Tibial artery (tissue), 4 donors: ENCODE measurements at regions not wholly inside any gene's neighbourhood (a gene's known extent, or its start where the extent isn't known, plus 50 kb on each side); places are given as distances from the start of the nearest gene placed in this dataset.

Experiments
- DNase-seq, 2 donors: peaks; one replicate each; pipeline ENCODE4 v3.0.0-alpha.2; 2019
- H3K27ac ChIP-seq, 2 donors: fragments of 200-600 bp; sonication (generic) in 1 of 2; 1 replicate in 1 of 2; 2 replicates in 1 of 2; pipeline ENCODE4 v1.5.1; 2018 to 2019; ENCODE audit warnings: mild to moderate bottlenecking in 1 of 2
- H3K27me3 ChIP-seq, 2 donors: fragments of 200-600 bp; sonication (generic) in 1 of 2; one replicate each; pipeline versions ENCODE4 v1.5.1 to v1.6.0; 2016 to 2019
- H3K36me3 ChIP-seq, 3 donors: fragments of 200-600 bp; sonication (generic) in 2 of 3; one replicate each; pipeline ENCODE4 v1.5.1; 2016 to 2019; ENCODE audit warnings: mild to moderate bottlenecking in 2 of 3
- H3K4me1 ChIP-seq, 4 donors: fragments of 200-600 bp; sonication (generic) in 2 of 4; 1 replicate in 3 of 4; 2 replicates in 1 of 4; pipeline ENCODE4 v1.5.1; 2016 to 2019
- H3K4me3 ChIP-seq, 2 donors: fragments of 200-600 bp; sonication (generic) in 1 of 2; 1 replicate in 1 of 2; 2 replicates in 1 of 2; pipeline ENCODE4 v1.5.1; 2018 to 2019; ENCODE audit warnings: mild to moderate bottlenecking in 2 of 2
- H3K9me3 ChIP-seq, 3 donors: fragments of 200-600 bp; sonication (generic) in 1 of 3; one replicate each; pipeline ENCODE4 v1.5.1; 2016 to 2019
- intact Hi-C: fragments of 100-400 bp; cut with DNase I; formaldehyde crosslinking; loops from one replicate; pipeline ENCODE4 v1.15.0; 2023; ENCODE audit warnings: low total_unique reads
- TF ChIP-seq, protein P1 (sequence below), 2 experiments: fragments of 200-600 bp in 1 of 2; fragments of 450-650 bp in 1 of 2; IDR thresholded peaks; one replicate each; pipeline ENCODE4 v1.5.1; 2017 to 2019; ENCODE audit warnings: antibody characterized with exemption in 2 of 2, mild to moderate bottlenecking in 1 of 2, moderate library complexity in 1 of 2

- H3K27me3 ChIP-seq = no peaks in the 10 kb centered on the region
These were observed 264.9 kb upstream of the FMN2 start for GRCh38 chr1:239826736-239827135.

GRCh38 chr1:239829535-239829934 is 262.1 kb upstream of the FMN2 start:
- Histone ChIP-seq H3K36me3 (no peaks in the 10 kb centered on the region), H3K9me3 (no peaks in the 10 kb centered on the region), H3K27me3 (no peaks in the 10 kb centered on the region), H3K27ac (no peak overlapping the region), H3K4me1 (no peaks in the 10 kb centered on the region), H3K4me3 (no peak overlapping the region)
- DNase-seq = no peak
- TF ChIP-seq, protein P1, sequence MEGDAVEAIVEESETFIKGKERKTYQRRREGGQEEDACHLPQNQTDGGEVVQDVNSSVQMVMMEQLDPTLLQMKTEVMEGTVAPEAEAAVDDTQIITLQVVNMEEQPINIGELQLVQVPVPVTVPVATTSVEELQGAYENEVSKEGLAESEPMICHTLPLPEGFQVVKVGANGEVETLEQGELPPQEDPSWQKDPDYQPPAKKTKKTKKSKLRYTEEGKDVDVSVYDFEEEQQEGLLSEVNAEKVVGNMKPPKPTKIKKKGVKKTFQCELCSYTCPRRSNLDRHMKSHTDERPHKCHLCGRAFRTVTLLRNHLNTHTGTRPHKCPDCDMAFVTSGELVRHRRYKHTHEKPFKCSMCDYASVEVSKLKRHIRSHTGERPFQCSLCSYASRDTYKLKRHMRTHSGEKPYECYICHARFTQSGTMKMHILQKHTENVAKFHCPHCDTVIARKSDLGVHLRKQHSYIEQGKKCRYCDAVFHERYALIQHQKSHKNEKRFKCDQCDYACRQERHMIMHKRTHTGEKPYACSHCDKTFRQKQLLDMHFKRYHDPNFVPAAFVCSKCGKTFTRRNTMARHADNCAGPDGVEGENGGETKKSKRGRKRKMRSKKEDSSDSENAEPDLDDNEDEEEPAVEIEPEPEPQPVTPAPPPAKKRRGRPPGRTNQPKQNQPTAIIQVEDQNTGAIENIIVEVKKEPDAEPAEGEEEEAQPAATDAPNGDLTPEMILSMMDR (IDR thresholded peaks at IDR 0.05) = no peak
- intact Hi-C loops = no loop called here

More at GRCh38 chr1:239826736-239827135, 264.9 kb upstream of the FMN2 start:
- intact Hi-C loops = no loop called here
- Histone ChIP-seq H3K27ac (no peak overlapping the region), H3K9me3 (no peaks in the 10 kb centered on the region), H3K4me1 (no peaks in the 10 kb centered on the region), H3K4me3 (no peak overlapping the region), H3K36me3 (no peaks in the 10 kb centered on the region)
- TF ChIP-seq, protein P1 (IDR thresholded peaks at IDR 0.05) = no peak
- no peak for DNase-seq

DNA sequence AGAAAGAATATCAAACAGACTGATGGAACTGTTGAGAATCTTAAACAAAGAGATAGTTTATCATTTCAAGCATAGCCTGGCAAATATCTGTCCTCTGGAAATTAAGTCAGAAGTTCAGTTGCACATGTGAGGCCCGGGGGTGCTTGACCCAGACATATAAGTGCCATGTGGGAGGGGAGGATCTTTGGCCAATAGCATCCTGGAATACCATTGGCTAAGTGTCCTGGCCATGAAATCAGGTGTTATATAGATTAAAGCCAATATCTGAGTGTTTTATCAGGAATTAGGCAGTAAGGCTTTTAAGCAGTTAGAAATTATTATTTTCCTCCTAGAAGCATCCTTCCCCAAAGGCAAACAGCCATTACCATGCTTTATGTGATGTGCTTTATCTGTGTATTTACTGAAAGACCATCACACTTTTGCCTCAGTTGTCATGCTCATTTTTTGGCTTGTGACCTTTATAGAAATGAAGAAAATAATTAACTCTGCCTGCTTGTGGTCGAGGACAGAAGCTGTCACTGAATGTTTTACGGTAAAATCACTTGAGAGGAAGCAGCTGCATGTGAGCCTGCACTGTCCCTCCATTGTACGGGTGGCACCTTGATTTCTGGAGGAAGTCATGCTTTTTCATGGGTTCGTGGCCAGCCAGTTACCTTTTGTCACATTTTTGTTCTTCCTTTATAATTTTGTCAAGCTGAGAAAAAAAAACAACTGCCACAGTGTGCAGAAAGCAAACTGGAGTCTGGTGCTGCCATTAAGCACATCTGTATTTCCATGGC is 259.9 kb upstream of the FMN2 start:
- Histone ChIP-seq H3K4me1 (no peaks in the 10 kb centered on the region), H3K27ac (no peak overlapping the region), H3K36me3 (no peaks in the 10 kb centered on the region), H3K27me3 (no peaks in the 10 kb centered on the region), H3K4me3 (no peak overlapping the region), H3K9me3 (no peaks in the 10 kb centered on the region)
- intact Hi-C loops = no loop called here
- DNase-seq = no peak
- TF ChIP-seq, protein P1 (IDR thresholded peaks at IDR 0.05) = no peak

GRCh38 chr1:239833723-239834122 is 258.0 kb upstream of the FMN2 start:
- Histone ChIP-seq H3K4me1 (no peaks in the 10 kb centered on the region), H3K27me3 (no peaks in the 10 kb centered on the region), H3K4me3 (no peak overlapping the region), H3K27ac (no peak overlapping the region), H3K36me3 (no peaks in the 10 kb centered on the region), H3K9me3 (no peaks in the 10 kb centered on the region)
- no peak for DNase-seq
- TF ChIP-seq, protein P1 (IDR thresholded peaks at IDR 0.05) = no peak
- intact Hi-C loops = no loop called here

GRCh38 chr1:239835946-239836440 is 255.7 kb upstream of the FMN2 start:
- DNase-seq = no peak
- Histone ChIP-seq H3K27ac (no peak overlapping the region), H3K9me3 (no peaks in the 10 kb centered on the region), H3K36me3 (no peaks in the 10 kb centered on the region), H3K27me3 (no peaks in the 10 kb centered on the region), H3K4me1 (no peaks in the 10 kb centered on the region), H3K4me3 (no peak overlapping the region)
- intact Hi-C loops = no loop called here
- TF ChIP-seq, protein P1 (IDR thresholded peaks at IDR 0.05) = no peak
